Activated T-helper 17 cell treated with anti-CD3 and anti-CD28 coated beads, Interleukin-2, amount 50 U/mL, for 72 hours (primary cell): ENCODE measurements at regions not wholly inside any gene's neighbourhood (a gene's known extent, or its start where the extent isn't known, plus 50 kb on each side); places are given as distances from the start of the nearest gene placed in this dataset.

Source experiments
- ATAC-seq: fragments of 150-1000 bp; cut with Tn5 transposase; replicated peaks from 2 replicates; pipeline ENCODE4 v1.10.0; 2021; ENCODE audit warnings: mild to moderate bottlenecking, moderate library complexity
- H3K27ac Mint-ChIP-seq: one replicate; pipeline ENCODE4 v1.8.0; 2022; ENCODE audit warnings: mixed read lengths
- H3K27me3 Mint-ChIP-seq: one replicate; pipeline ENCODE4 v1.8.0; 2022; ENCODE audit warnings: mixed read lengths
- H3K36me3 Mint-ChIP-seq: one replicate; pipeline ENCODE4 v1.8.0; 2022; ENCODE audit warnings: low read depth, mild to moderate bottlenecking, mixed read lengths
- H3K4me1 Mint-ChIP-seq: one replicate; pipeline ENCODE4 v1.8.0; 2022; ENCODE audit warnings: mixed read lengths
- H3K4me3 Mint-ChIP-seq: one replicate; pipeline ENCODE4 v1.8.0; 2022; ENCODE audit warnings: mild to moderate bottlenecking, mixed read lengths
- H3K9me3 Mint-ChIP-seq: one replicate; pipeline ENCODE4 v1.8.0; 2022; ENCODE audit warnings: mixed read lengths

DNA sequence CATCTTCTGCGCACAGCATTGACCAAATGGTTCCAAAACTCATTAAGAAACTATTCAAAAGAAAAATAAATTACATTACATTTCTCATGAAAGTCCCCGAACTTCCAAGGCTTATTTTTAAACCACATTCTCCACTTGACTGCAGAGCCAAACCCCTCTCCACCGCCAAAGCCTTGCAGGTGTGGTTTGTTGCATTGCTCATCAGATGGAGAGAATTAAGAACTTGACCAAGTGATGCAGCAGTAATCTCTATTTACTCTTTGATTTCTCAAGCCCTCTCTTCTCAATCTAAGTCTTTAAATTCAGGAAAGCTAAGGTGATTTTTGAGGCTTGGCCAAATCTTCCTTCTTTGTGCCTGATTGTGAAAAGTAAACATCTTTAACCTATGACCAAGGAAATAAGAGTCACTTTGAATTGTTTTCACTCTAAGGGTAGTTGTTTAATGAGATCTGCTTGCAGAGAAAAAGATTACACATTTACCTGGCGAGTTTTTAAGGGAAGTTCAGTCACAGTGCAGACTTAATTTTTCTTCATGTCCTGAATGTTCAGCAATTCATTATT is 290.5 kb upstream of the ITGA1 start:
- Mint-ChIP-seq H3K27ac (no peak overlapping the region), H3K9me3 (no peaks in the 10 kb centered on the region), H3K36me3 (no peaks in the 10 kb centered on the region), H3K4me3 (no peak overlapping the region), H3K4me1 (no peaks in the 10 kb centered on the region), H3K27me3 (peaks cover 4% of the 10 kb centered on the region)
- no peak for ATAC-seq

DNA sequence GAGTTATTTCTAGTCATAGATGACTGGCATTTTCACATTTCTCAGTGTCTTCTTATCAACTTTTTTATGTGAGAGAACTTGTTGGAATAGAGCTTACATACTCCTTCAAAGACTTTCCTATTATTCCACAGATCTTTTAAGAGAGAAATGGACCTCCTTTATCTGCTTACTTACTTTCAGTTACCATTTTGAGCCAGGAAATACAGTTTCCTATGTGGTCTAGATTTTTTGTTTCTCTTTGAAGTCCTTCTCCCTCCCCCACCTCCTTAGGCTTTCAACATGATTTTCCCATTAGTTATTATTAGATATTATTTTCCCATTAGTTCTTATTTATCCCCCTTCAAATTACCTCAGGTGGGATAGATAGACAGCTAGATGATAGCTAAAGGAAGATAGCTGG is 289.1 kb upstream of the ITGA1 start:
- H3K27ac Mint-ChIP-seq = no peak overlapping the region
- ATAC-seq = no peak
- no peaks in the 10 kb centered on the region for H3K9me3 Mint-ChIP-seq
- H3K4me3 Mint-ChIP-seq = no peak overlapping the region
- no peaks in the 10 kb centered on the region for H3K36me3 Mint-ChIP-seq
- H3K27me3 Mint-ChIP-seq = peaks cover 4% of the 10 kb centered on the region
- no peaks in the 10 kb centered on the region for H3K4me1 Mint-ChIP-seq

DNA sequence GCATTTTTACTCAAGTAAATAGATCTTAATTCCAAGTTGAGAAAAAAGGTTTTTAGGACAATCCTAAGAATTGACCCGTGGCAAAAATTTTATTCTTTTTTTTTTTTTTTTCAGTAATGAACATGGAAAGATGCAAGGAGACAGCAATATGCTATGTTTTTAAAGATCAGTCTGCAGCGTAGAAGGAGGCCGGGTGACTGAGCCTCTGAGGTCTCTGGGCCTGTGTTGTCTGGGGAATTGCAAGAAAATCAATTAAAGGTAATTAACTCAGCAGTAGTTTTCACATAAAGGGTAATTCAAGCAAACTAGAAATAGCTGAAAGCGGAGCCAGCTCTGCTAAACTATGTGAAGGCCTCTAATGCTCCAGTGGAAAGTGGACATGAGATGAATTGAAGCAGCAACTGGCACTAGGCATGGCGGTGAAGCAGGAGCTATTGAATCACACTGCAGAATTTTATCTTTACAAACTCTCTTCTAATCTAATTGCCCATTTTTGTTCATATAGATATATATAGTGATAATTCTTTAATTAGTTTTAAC is 285.2 kb upstream of the ITGA1 start:
- Mint-ChIP-seq H3K4me1 (no peaks in the 10 kb centered on the region), H3K36me3 (no peaks in the 10 kb centered on the region), H3K4me3 (no peak overlapping the region), H3K27ac (no peak overlapping the region), H3K27me3 (peaks cover 4% of the 10 kb centered on the region), H3K9me3 (no peaks in the 10 kb centered on the region)
- ATAC-seq = no peak

DNA sequence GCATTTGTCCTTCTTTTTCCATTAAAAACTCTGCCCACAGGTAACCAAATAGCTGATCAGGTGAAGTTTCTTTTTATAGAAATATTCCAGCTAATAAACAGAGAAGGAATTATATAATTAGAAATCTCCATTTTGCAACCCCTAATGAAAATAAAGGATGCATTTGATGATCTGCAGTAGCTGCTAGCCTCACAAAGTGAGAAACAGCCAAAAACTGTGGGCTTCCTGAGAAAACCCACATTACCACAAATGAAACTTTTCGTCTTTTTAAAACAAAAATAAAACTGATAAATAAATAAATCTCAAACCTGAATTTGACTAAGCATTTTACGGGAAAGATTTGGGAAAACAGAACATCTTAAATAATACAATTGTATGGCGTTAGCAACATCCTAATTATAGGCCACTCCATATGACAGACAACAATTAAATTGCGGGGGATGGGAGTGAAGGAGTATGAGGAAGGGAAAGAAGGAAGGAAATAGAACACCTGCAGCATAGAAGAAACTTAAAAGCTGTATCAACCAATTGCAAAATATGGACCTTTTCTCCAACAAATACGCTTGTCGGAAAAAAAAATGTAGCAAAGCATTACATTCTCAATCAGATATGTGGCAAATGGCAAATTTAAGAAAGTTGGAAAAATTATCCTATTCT is 283.0 kb upstream of the ITGA1 start:
- no peaks in the 10 kb centered on the region for H3K9me3 Mint-ChIP-seq
- no peak for ATAC-seq
- H3K36me3 Mint-ChIP-seq = no peaks in the 10 kb centered on the region
- H3K27ac Mint-ChIP-seq = no peak overlapping the region
- peaks cover 10% of the 10 kb centered on the region for H3K27me3 Mint-ChIP-seq
- no peak overlapping the region for H3K4me3 Mint-ChIP-seq
- no peaks in the 10 kb centered on the region for H3K4me1 Mint-ChIP-seq

DNA sequence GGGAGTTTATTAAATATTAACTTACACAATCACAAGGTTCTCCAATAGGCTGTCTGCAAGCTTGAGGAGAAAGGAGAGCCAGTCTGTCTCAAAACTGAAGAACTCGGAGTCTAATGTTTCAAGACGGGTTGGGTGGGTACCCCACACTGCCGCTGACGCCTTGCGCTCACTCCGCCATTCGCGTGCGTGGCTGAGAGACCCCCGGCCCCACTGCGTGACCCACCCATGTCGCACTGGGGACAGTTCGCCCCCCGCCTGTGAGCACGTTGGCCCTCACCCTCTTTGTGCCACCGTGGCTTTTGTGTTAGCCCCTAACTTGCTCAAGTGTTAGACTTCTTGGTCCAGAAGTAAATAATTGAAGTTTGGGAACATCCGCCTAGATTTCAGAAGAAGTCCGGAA is 270.0 kb upstream of the ITGA1 start:
- Mint-ChIP-seq H3K36me3 (no peaks in the 10 kb centered on the region), H3K27me3 (peaks cover 6% of the 10 kb centered on the region), H3K4me3 (no peak overlapping the region), H3K27ac (no peak overlapping the region), H3K9me3 (peaks cover 4% of the 10 kb centered on the region), H3K4me1 (no peaks in the 10 kb centered on the region)
- no peak for ATAC-seq

DNA sequence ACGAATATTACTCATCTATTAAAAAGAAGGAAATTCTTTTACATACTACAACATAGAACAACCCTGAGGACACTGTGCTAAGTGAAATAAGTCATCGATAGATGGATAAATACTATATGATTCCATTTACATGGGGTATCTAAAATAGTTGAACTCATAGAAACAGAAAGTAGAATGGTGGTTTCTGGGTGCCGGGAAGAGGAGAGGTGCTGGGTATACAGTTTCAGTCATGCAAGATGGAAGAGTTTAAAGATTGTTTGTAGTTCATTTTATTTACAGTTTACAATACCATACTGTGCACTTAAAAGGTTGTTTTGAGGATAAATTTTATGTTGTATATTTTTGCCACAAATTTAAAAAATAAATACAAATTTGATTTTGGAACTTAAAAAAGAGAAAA is 267.5 kb upstream of the ITGA1 start:
- no peak for ATAC-seq
- H3K9me3 Mint-ChIP-seq = no peaks in the 10 kb centered on the region
- no peaks in the 10 kb centered on the region for H3K4me1 Mint-ChIP-seq
- H3K27ac Mint-ChIP-seq = no peak overlapping the region
- H3K4me3 Mint-ChIP-seq = no peak overlapping the region
- peaks cover 5% of the 10 kb centered on the region for H3K27me3 Mint-ChIP-seq
- H3K36me3 Mint-ChIP-seq = no peaks in the 10 kb centered on the region

DNA sequence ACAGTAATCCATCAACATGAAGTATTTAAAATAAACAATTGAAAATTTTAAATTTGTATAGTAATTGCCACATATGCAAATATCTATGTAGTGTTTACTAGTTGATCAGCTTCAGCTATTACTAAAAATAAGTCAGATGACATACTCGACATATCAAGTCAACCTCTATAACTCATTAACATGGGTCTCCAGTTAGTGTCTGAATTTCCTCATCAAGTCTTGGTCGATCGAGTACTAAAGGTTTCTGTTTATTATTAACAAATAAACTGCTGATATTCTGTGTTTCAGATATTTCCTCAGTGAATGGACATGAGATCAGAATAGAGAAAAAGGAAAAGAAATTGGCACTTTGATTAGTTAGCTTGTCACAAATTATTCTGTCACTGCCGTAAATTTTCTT is 266.5 kb upstream of the ITGA1 start:
- H3K4me1 Mint-ChIP-seq = no peaks in the 10 kb centered on the region
- H3K27me3 Mint-ChIP-seq = peaks cover 6% of the 10 kb centered on the region
- no peaks in the 10 kb centered on the region for H3K36me3 Mint-ChIP-seq
- no peak overlapping the region for H3K4me3 Mint-ChIP-seq
- no peak overlapping the region for H3K27ac Mint-ChIP-seq
- no peaks in the 10 kb centered on the region for H3K9me3 Mint-ChIP-seq
- ATAC-seq = no peak

DNA sequence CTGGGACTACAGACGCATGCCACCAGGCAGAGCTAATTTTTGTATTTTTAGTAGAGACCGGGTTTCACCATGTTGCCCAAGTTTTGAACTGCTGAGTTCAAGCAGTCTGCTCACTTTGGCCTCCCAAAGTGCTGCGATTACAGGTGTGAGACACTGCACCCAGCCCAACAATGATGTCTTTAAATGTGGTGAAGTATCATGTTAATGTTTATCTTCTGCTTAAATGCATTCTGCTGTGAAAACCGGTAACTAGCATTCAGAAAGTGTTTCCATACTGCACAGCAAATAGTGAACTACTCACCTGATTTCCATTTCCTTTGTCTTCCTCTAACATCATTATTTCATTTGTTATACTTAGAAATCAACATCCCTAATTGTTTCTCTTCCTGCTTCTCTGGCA is 264.0 kb upstream of the ITGA1 start:
- Mint-ChIP-seq H3K27ac (no peak overlapping the region), H3K9me3 (no peaks in the 10 kb centered on the region), H3K27me3 (peaks cover 13% of the 10 kb centered on the region)

DNA sequence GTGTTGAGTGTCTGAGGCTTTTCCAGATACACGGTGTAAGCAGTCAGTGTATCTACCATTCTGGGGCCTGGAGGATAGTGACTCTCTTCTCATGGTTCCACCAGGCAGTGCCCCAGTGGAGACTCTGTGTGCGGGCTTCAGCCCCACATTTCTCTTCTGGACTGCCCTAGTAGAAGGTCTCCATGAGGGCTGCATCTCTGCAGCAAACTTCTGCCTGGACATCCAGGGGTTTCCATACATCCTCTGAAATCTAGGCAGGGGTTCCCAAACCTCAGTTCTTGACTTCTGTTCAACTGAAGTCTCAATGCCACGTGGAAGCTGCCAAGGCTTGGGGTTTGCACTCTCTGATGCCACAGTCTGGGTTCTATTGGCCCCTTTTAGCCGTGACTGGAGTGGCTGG is 256.6 kb upstream of the ITGA1 start:
- Mint-ChIP-seq H3K36me3 (no peaks in the 10 kb centered on the region), H3K4me3 (no peak overlapping the region), H3K4me1 (no peaks in the 10 kb centered on the region), H3K27me3 (peaks cover 17% of the 10 kb centered on the region), H3K27ac (no peak overlapping the region), H3K9me3 (peaks cover 7% of the 10 kb centered on the region)
- no peak for ATAC-seq

More for the DNA sequence above, 264.0 kb upstream of the ITGA1 start:
- H3K36me3 Mint-ChIP-seq = no peaks in the 10 kb centered on the region
- H3K4me3 Mint-ChIP-seq = no peak overlapping the region
- no peak for ATAC-seq
- H3K4me1 Mint-ChIP-seq = no peaks in the 10 kb centered on the region

DNA sequence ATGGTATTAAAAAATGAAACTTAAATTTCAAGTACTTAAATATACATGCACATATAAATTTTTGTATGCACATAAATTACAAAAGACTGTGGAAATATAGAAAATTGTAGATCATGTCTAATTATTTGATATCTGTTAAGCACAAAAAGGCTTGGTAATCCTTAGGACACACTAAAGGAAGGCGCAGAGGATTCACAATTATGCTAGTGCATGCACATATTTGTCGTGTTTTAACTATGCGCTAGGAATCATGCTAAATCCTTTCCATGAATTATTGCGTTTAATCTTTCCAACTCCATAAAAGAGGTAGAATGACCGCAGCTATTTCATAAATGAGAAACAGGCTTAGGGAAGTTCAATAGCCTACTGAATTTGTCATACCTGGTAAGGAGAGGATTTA is 244.1 kb upstream of the ITGA1 start:
- Mint-ChIP-seq H3K27ac (no peak overlapping the region), H3K36me3 (no peaks in the 10 kb centered on the region), H3K4me1 (no peaks in the 10 kb centered on the region), H3K27me3 (peaks cover 3% of the 10 kb centered on the region), H3K9me3 (no peaks in the 10 kb centered on the region), H3K4me3 (no peak overlapping the region)
- ATAC-seq = no peak

DNA sequence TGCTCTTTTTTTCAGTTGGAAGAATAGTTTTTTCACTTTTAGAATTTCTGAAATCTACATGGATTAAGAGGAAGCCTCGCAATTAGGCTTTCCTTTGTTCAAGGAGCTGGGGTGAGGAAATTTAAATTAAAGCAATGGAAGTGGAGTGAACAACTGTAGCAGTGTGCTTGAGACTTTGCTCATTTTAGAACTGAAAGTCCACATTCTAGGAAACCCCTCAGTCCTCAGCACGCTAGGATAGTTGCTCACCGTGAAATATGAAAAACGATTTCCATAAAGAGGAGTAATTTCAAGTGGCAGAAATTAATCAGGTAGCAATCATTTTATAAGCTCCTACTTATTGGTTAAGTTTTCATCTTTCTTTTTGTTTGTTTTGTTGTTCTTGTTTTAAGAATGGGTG is 243.0 kb upstream of the ITGA1 start:
- no peak overlapping the region for H3K27ac Mint-ChIP-seq
- H3K36me3 Mint-ChIP-seq = no peaks in the 10 kb centered on the region
- H3K4me1 Mint-ChIP-seq = no peaks in the 10 kb centered on the region
- no peak for ATAC-seq
- H3K27me3 Mint-ChIP-seq = peaks cover 8% of the 10 kb centered on the region
- H3K9me3 Mint-ChIP-seq = no peaks in the 10 kb centered on the region
- H3K4me3 Mint-ChIP-seq = no peak overlapping the region

DNA sequence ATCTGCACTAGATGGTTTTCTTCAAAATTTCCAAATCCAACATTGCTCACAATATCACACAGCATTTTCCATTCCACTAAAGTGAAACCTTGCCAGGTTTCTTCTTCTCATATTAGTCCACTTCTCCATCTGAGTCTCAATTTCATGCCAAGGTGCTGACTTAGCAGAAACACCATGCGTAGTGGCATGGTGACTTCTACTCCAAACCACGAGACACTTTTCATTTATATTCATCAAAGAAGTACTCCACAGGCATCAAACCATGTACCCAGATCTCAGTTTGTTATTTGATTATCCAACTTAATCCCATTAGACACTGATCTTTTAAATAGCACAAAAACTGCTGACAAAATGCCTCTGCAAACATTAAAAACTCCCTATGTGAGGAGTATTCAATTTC is 233.4 kb upstream of the ITGA1 start:
- no peak for ATAC-seq
- H3K4me1 Mint-ChIP-seq = no peaks in the 10 kb centered on the region
- H3K27ac Mint-ChIP-seq = no peak overlapping the region

DNA sequence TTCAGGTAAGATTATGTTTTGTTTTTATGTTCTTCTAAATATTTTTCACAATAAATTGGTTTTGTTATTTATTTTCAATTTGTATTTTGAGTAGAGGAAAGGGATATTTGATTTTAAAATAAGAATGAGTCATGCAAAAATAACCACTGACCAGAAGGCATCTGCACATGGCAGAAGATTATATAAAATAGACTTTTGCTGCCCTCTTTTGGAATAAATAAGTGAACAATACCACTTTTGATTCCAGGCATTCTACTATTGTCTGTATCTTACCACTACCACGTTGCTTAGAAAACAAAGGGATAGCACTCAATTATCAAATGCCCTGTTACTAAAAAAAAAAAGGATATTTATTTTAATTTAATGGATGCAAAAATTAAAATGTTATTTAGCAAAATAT is 227.3 kb upstream of the ITGA1 start:
- Mint-ChIP-seq H3K27ac (no peak overlapping the region), H3K4me1 (no peaks in the 10 kb centered on the region), H3K36me3 (no peaks in the 10 kb centered on the region), H3K27me3 (peaks cover 11% of the 10 kb centered on the region), H3K4me3 (no peak overlapping the region), H3K9me3 (no peaks in the 10 kb centered on the region)
- ATAC-seq = no peak

More for the DNA sequence above, 233.4 kb upstream of the ITGA1 start:
- H3K36me3 Mint-ChIP-seq = no peaks in the 10 kb centered on the region
- no peaks in the 10 kb centered on the region for H3K9me3 Mint-ChIP-seq
- H3K4me3 Mint-ChIP-seq = no peak overlapping the region
- H3K27me3 Mint-ChIP-seq = peaks cover 10% of the 10 kb centered on the region

DNA sequence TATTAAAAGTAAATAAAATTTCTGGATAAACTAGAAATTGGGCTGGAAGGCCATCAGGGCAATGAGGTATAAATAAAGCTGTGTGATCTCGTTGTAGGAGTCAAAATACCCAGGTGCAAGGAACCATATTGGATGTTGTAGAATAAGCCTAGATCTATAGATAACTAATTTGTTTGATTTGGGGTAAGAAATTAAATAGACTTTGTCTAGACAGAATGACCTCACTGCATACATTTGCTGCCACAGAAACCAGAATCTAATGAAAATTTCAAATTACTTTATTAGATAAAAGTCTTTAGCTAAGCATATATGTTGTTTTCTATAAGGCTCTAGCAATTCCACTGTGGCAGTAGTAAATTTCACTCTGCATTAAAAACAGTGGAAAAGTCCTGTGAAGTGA is 225.2 kb upstream of the ITGA1 start:
- Mint-ChIP-seq H3K4me3 (no peak overlapping the region), H3K9me3 (no peaks in the 10 kb centered on the region), H3K27me3 (peaks cover 11% of the 10 kb centered on the region), H3K4me1 (no peaks in the 10 kb centered on the region), H3K27ac (no peak overlapping the region), H3K36me3 (no peaks in the 10 kb centered on the region)
- no peak for ATAC-seq

DNA sequence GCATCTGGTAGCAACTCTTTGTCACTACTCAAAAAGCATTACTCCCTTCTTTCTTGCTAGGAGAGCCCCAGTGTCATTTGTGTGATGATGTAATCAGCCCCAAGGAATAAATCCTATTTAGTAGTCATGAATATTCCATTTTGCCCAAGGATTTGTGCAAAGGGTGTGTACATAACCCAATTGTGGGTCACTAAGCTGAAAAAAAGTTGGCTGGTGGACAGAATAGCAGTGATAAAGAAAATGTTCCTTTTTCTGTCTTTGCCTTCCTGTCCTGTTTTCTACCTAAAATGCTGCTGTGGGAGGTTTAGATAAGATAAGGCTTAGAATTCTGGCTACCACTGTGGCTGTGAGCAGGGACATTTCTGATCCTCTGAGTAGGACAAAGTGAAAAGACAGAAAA is 223.1 kb upstream of the ITGA1 start:
- no peak for ATAC-seq
- Mint-ChIP-seq H3K9me3 (no peaks in the 10 kb centered on the region), H3K4me1 (no peaks in the 10 kb centered on the region), H3K4me3 (no peak overlapping the region), H3K36me3 (no peaks in the 10 kb centered on the region), H3K27me3 (peaks cover 15% of the 10 kb centered on the region), H3K27ac (no peak overlapping the region)
